Activated CD4-positive, alpha-beta memory T cell treated with anti-CD3 and anti-CD28 coated beads, Interleukin-2, amount 10 ng/mL, durations not matched to agents 7 days and 5 days (primary cell): ENCODE measurements at regions not wholly inside any gene's neighbourhood (a gene's known extent, or its start where the extent isn't known, plus 50 kb on each side); places are given as distances from the start of the nearest gene placed in this dataset.

Experiments used
- CTCF ChIA-PET: fragments of 350-600 bp; sonication (Branson Sonifier 250); formaldehyde crosslinking; loops from one replicate; lab custom pipeline; 2021; ENCODE audit warnings: antibody characterized with exemption, inconsistent platforms; lab: Charles Lee
- POLR2A ChIA-PET: fragments of 350-600 bp; sonication (Branson Sonifier 250); formaldehyde crosslinking; loops from one replicate; lab custom pipeline; 2021; ENCODE audit warnings: antibody characterized with exemption; lab: Charles Lee
- DNase-seq: peaks from one replicate; pipeline ENCODE4 v3.0.0-alpha.2; 2020
- H3K27ac Mint-ChIP-seq: one replicate; pipeline ENCODE4 v1.8.0; 2021; ENCODE audit warnings: mild to moderate bottlenecking, mixed read lengths
- H3K27me3 Mint-ChIP-seq: one replicate; pipeline ENCODE4 v1.8.0; 2021; ENCODE audit warnings: mixed read lengths
- H3K36me3 Mint-ChIP-seq: one replicate; pipeline ENCODE4 v1.8.0; 2021; ENCODE audit warnings: low read depth, mixed read lengths
- H3K4me1 Mint-ChIP-seq: one replicate; pipeline ENCODE4 v1.8.0; 2021; ENCODE audit warnings: mixed read lengths
- H3K4me3 Mint-ChIP-seq: one replicate; pipeline ENCODE4 v1.8.0; 2021; ENCODE audit warnings: mild to moderate bottlenecking, mixed read lengths
- H3K9me3 Mint-ChIP-seq: one replicate; pipeline ENCODE4 v1.8.0; 2021; ENCODE audit warnings: mixed read lengths

DNA sequence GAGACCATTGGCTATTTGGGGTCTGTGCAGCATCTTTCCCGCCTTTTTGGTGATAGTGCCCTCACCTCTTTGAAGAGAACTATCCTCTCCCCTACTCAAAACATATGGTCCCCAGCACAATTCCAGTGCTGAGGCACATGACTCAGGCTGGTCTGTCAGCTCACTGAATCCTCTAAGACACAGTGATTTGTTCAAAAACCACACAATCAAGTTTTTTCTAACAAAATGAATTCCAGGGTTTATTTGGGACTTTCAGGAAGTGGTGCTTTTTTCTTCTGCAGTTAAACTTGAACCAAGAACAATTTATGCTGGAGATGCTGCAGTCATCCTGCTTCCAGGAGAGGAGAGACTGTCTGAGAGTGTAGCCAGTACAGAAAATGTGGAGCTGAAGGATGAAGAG lies 142.5 kb upstream of the LMCD1 start:
- Mint-ChIP-seq H3K27ac (no peak overlapping the region), H3K36me3 (peaks cover 43% of the 10 kb centered on the region), H3K4me3 (no peak overlapping the region), H3K27me3 (peaks cover 3% of the 10 kb centered on the region), H3K4me1 (peaks cover 33% of the 10 kb centered on the region), H3K9me3 (peaks cover 35% of the 10 kb centered on the region)
- ChIA-PET CTCF (interaction anchor here (1.2 to 1.4 kb wide), 2 partner anchors 22 to 58 kb away, joined by 4 to 5 read pairs; no protein-coding TSS in a partner anchor), POLR2A (no interaction called here)
- no peak for DNase-seq

GRCh38 chr3:8363200-8363599 lies 138.4 kb upstream of the LMCD1 start:
- CTCF ChIA-PET: no interaction called here
- no peak for DNase-seq
- peaks cover 20% of the 10 kb centered on the region for H3K36me3 Mint-ChIP-seq
- H3K4me1 Mint-ChIP-seq: peaks cover 6% of the 10 kb centered on the region
- peaks cover 19% of the 10 kb centered on the region for H3K9me3 Mint-ChIP-seq
- POLR2A ChIA-PET: no interaction called here
- no peak overlapping the region for H3K27ac Mint-ChIP-seq
- peaks cover 11% of the 10 kb centered on the region for H3K27me3 Mint-ChIP-seq
- no peak overlapping the region for H3K4me3 Mint-ChIP-seq

- Mint-ChIP-seq H3K27ac (no peak overlapping the region), H3K4me3 (no peak overlapping the region), H3K27me3 (peaks cover 11% of the 10 kb centered on the region), H3K36me3 (peaks cover under 1% of the 10 kb centered on the region), H3K4me1 (no peaks in the 10 kb centered on the region), H3K9me3 (peaks cover 6% of the 10 kb centered on the region)
- POLR2A ChIA-PET: no interaction called here
- DNase-seq: no peak
- CTCF ChIA-PET: interaction anchor here (0.6 to 1.0 kb wide), 3 partner anchors 8 to 669 kb away, joined by 3 read pairs; no protein-coding TSS in a partner anchor
Measured at GRCh38 chr3:8365541-8365940, 136.1 kb upstream of the LMCD1 start.

- Mint-ChIP-seq H3K9me3 (peaks cover 2% of the 10 kb centered on the region), H3K4me1 (no peaks in the 10 kb centered on the region), H3K27ac (no peak overlapping the region), H3K27me3 (peaks cover 11% of the 10 kb centered on the region), H3K36me3 (no peaks in the 10 kb centered on the region), H3K4me3 (no peak overlapping the region)
- POLR2A ChIA-PET: no interaction called here
- DNase-seq: no peak
- CTCF ChIA-PET: interaction anchor here (1.0 kb wide), 1 partner anchor 9 kb away, joined by 3 read pairs; no protein-coding TSS in a partner anchor
Measured at GRCh38 chr3:8366219-8366810, 135.3 kb upstream of the LMCD1 start.

DNA sequence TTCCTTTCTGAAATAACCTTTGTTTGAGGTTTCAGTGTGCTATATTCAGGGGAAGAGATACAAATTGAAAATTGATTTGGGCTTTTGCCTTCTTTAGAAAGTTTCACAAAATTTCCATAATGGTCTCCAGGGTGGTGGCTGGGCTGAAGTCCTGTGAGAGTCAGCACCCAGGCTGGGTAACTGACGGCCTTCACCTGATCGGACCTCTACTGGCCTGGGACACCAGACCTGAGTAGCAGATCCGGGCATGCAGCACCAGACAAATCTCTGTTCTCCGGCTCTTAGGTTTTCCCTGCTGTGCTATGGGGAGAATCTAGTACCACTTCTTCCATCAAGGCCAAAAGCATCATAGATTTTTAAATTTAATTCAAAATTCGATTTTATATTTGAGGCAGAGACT lies 133.0 kb upstream of the LMCD1 start:
- Mint-ChIP-seq H3K36me3 (no peaks in the 10 kb centered on the region), H3K9me3 (no peaks in the 10 kb centered on the region), H3K27me3 (peaks cover 9% of the 10 kb centered on the region), H3K4me1 (no peaks in the 10 kb centered on the region), H3K27ac (no peak overlapping the region), H3K4me3 (no peak overlapping the region)
- CTCF ChIA-PET: no interaction called here
- DNase-seq: no peak
- POLR2A ChIA-PET: no interaction called here

DNA sequence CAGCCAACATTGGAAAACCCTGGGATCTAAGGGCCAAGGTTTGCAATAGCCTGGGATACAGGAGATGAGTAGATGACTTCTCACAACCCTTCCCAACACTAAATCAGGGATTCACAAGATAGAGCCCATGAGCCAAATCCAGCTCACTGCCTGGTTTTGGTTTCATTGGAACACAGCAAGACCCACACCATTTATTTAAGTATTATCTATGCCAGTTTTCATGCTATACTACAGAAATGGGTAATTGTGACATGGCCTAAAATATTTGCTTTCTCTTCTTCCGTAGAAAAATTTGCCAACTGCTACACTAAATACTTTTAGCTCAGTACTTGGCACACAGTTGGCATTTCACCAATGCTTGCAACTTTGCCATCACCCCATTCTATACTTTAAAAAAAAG lies 132.0 kb upstream of the LMCD1 start:
- no peaks in the 10 kb centered on the region for H3K36me3 Mint-ChIP-seq
- DNase-seq: no peak
- CTCF ChIA-PET: no interaction called here
- POLR2A ChIA-PET: no interaction called here
- H3K27me3 Mint-ChIP-seq: peaks cover 6% of the 10 kb centered on the region
- H3K27ac Mint-ChIP-seq: no peak overlapping the region
- no peaks in the 10 kb centered on the region for H3K4me1 Mint-ChIP-seq
- no peak overlapping the region for H3K4me3 Mint-ChIP-seq
- H3K9me3 Mint-ChIP-seq: peaks cover 2% of the 10 kb centered on the region

GRCh38 chr3:8371085-8371551 lies 130.5 kb upstream of the LMCD1 start:
- Mint-ChIP-seq H3K4me1 (no peaks in the 10 kb centered on the region), H3K9me3 (peaks cover 2% of the 10 kb centered on the region), H3K4me3 (no peak overlapping the region), H3K27ac (no peak overlapping the region), H3K36me3 (no peaks in the 10 kb centered on the region), H3K27me3 (peaks cover 3% of the 10 kb centered on the region)
- ChIA-PET POLR2A (interaction anchor here (0.8 kb wide), 1 partner anchor 14 kb away, joined by 3 read pairs; no protein-coding TSS in a partner anchor), CTCF (interaction anchor here (1.7 kb wide), 1 partner anchor 46 kb away, joined by 5 read pairs; no protein-coding TSS in a partner anchor)
- DNase-seq: no peak

DNA sequence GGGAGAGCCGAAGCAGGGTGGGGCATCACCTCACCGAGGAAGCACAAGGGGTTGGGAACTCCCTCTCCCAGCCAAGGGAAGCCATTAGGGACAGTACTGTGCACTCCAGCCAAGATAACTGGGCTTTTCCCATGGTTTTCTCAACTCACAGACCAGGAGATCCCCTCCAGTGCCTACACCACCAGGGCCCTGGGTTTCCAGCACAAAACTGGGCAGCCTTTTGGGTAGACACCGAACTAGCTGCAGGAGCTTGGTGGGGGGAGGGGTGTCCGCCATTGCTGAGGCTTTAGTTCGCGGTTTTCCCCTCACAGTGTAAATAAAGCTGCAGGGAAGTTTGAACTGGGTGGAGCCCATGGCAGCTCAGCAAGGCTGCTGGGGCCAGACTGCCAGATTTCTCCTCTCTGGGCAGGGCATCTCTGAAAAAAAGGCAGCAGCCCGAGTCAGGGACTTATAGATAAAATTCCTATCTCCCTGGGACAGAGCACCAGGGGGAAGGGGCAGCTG lies 129.6 kb upstream of the LMCD1 start:
- ChIA-PET CTCF (interaction anchor here (1.7 kb wide), 1 partner anchor 45 kb away, joined by 5 read pairs; no protein-coding TSS in a partner anchor), POLR2A (no interaction called here)
- Mint-ChIP-seq H3K27me3 (peaks cover 3% of the 10 kb centered on the region), H3K4me3 (no peak overlapping the region), H3K36me3 (no peaks in the 10 kb centered on the region), H3K4me1 (no peaks in the 10 kb centered on the region), H3K27ac (no peak overlapping the region), H3K9me3 (peaks cover 4% of the 10 kb centered on the region)
- DNase-seq: no peak

DNA sequence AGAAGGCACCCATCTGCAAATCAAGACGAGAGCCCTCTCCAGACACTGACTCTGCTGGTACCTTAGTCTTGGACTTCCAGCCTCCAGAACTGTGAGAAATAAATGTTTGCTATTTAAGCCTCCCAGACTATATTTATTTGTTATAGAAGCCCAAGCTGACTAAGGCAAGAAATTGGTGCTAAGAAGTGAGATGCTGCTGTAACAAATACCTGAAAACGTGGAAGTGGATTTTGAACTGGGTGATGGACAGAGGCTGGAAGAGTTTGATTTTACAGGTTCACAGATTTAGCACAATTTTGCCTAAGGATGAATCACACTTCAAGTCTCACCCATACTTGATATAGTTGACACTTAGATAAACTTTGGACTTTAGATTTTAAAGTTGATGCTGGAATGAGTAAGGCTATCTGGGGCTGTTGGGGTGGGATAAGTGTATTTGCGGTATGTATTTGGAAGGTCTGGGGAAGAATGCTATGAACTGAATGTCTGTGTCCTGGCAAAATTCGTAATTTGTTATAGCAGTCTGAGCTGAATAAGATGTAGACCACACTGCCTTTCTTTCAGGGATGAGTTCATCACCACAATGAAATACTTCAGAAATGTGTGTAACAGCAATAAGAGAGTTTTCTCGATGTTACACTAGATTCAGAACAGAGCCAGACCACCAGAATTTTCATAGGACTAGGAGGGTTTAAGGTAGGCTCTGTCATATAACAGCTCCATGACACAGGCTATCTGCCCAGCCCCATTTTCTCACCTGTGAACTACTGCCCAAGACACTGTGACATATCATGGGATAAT lies 120.5 kb upstream of the LMCD1 start:
- no peak overlapping the region for H3K27ac Mint-ChIP-seq
- ChIA-PET POLR2A (no interaction called here), CTCF (no interaction called here)
- H3K4me1 Mint-ChIP-seq: no peaks in the 10 kb centered on the region
- no peaks in the 10 kb centered on the region for H3K27me3 Mint-ChIP-seq
- no peaks in the 10 kb centered on the region for H3K36me3 Mint-ChIP-seq
- DNase-seq: no peak
- no peak overlapping the region for H3K4me3 Mint-ChIP-seq
- peaks cover 2% of the 10 kb centered on the region for H3K9me3 Mint-ChIP-seq

DNA sequence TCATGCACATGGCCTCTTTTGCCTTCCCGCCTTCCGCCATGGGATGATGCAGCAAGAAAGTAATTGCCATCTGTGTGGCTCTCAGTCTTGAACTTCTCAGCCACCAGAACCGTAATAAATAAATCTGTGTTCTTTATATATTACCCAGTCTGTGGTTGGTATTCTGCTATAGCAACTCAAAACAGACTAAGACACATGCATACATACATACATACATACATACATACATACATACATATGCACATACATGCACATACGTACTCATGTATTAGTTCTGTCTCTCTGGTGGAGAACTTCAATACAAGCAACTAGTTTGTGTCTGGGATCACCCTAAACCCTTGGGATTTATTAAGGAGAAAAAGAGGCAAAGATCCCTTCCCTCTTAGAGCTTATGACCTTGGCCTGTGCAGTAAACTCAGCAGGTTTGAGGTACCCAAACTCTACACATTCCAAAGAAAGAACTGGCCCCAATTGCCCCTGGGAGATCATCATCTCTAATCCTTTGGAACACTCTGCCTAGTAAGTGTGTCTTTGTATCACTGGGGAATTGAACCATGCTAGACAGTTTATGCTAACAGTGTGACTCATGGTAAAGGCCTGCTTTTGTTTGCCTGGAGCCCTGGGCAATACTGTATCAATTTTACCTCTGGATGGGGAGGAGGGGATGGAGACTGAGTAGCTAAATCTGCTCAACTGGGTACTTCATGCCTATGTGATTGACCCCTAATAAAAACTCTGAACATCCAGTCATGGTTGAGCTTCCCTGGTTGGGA lies 115.6 kb upstream of the LMCD1 start:
- Mint-ChIP-seq H3K36me3 (no peaks in the 10 kb centered on the region), H3K27ac (no peak overlapping the region), H3K27me3 (no peaks in the 10 kb centered on the region), H3K9me3 (peaks cover 2% of the 10 kb centered on the region), H3K4me1 (no peaks in the 10 kb centered on the region), H3K4me3 (no peak overlapping the region)
- no peak for DNase-seq
- ChIA-PET POLR2A (no interaction called here), CTCF (interaction anchor here (1.0 to 1.7 kb wide), 2 partner anchors 31 to 61 kb away, joined by 3 read pairs; no protein-coding TSS in a partner anchor)

DNA sequence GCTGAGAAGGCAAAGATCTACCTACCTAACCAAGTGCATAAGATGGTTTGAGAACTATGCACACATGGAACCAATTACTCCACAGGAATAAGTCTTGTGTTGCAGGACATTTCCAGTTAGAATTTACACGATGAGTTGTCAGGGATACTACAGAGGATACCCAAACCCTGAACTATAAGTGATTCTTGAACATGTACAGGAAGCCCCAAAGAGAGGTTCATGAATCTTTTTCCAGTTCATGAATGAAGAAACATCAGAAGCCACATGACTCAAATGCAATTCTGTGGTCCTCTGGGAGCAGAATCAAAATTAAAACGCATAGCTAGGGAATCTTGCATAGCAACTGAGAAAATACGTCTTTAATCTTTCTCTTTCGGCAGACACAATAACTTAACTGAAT lies 114.1 kb upstream of the LMCD1 start:
- Mint-ChIP-seq H3K9me3 (peaks cover 2% of the 10 kb centered on the region), H3K36me3 (no peaks in the 10 kb centered on the region), H3K4me1 (no peaks in the 10 kb centered on the region), H3K4me3 (no peak overlapping the region), H3K27ac (no peak overlapping the region), H3K27me3 (no peaks in the 10 kb centered on the region)
- CTCF ChIA-PET: interaction anchor here (1.7 kb wide), 1 partner anchor 63 kb away, joined by 3 read pairs; no protein-coding TSS in a partner anchor
- POLR2A ChIA-PET: no interaction called here
- DNase-seq: no peak

- Mint-ChIP-seq H3K4me3 (no peak overlapping the region), H3K27me3 (peaks cover 2% of the 10 kb centered on the region), H3K27ac (no peak overlapping the region), H3K9me3 (no peaks in the 10 kb centered on the region), H3K36me3 (no peaks in the 10 kb centered on the region), H3K4me1 (no peaks in the 10 kb centered on the region)
- no peak for DNase-seq
- ChIA-PET POLR2A (interaction anchor here (1.5 kb wide), 1 partner anchor 11 kb away, joined by 3 read pairs; no protein-coding TSS in a partner anchor), CTCF (interaction anchor here (1.2 kb wide), 1 partner anchor 160 kb away, joined by 3 read pairs; no protein-coding TSS in a partner anchor)
Measured at GRCh38 chr3:8399686-8400085, 101.9 kb upstream of the LMCD1 start.
